ENCODE measurements at regions not wholly inside any gene's neighbourhood (a gene's known extent, or its start where the extent isn't known, plus 50 kb on each side); places are given as distances from the start of the nearest gene placed in this dataset.

DNA sequence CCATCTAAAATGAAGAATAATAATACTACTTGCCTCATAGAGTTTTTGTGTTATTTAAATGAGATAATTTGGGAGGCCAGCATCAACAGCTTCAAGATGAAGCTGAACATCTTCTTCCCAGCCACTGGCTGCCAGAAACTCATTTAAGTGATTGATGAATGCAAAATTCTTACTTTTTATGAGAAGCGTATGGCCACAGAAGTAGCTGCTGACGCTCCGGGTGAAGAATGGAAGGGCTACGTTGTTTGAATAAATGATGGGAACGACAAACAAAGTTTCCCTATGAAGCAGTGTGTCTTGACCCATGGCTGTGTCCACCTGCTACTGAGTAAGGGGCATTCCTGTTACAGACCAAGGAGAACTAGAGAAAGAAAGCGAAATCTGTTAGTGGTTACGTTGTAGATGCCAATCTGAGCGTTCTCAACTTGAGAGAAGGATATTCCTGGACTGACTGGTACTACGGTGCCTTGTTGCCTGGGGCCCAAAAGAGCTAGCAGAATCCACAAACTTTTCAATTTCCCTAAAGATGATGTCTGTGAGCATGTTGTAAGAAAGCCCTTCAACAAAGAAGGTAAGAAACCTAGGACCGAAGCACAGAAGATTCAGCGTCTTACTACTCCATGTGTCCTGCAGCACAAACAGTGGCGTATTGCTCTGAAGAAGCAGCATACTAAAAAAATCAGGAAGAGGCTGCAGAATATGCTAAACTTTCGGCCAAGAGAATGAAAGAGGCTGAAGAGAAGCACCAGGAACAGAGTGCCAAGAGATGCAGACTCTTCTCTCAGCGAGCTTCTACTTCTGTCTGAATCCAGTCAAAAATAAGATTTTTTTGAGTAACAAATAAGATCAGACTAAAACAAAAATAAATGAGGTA, 100.0 kb upstream of the LRIG3 start:
- TF ChIP-seq, protein P1, sequence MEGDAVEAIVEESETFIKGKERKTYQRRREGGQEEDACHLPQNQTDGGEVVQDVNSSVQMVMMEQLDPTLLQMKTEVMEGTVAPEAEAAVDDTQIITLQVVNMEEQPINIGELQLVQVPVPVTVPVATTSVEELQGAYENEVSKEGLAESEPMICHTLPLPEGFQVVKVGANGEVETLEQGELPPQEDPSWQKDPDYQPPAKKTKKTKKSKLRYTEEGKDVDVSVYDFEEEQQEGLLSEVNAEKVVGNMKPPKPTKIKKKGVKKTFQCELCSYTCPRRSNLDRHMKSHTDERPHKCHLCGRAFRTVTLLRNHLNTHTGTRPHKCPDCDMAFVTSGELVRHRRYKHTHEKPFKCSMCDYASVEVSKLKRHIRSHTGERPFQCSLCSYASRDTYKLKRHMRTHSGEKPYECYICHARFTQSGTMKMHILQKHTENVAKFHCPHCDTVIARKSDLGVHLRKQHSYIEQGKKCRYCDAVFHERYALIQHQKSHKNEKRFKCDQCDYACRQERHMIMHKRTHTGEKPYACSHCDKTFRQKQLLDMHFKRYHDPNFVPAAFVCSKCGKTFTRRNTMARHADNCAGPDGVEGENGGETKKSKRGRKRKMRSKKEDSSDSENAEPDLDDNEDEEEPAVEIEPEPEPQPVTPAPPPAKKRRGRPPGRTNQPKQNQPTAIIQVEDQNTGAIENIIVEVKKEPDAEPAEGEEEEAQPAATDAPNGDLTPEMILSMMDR (IDR thresholded peaks at IDR 0.05): no peak
- no peak for TF ChIP-seq EP300 (IDR thresholded peaks at IDR 0.05)
- no peak for TF ChIP-seq POLR2A (IDR thresholded peaks at IDR 0.05)
- Histone ChIP-seq H3K4me1 (ENCODE audit: insufficient read depth) (no peaks in the 10 kb centered on the region), H3K4me3 (no peak overlapping the region), H3K9me3 (no peaks in the 10 kb centered on the region), H3K27ac (no peak overlapping the region), H3K36me3 (no peaks in the 10 kb centered on the region), H3K27me3 (no peaks in the 10 kb centered on the region)
- DNase-seq: no peak
- intact Hi-C loops (cut with DNase I): no loop called here
- 93 to 95% (median 94%) methylated on average over 14 of the region's 14 CpGs for WGBS, 3 donors

DNA sequence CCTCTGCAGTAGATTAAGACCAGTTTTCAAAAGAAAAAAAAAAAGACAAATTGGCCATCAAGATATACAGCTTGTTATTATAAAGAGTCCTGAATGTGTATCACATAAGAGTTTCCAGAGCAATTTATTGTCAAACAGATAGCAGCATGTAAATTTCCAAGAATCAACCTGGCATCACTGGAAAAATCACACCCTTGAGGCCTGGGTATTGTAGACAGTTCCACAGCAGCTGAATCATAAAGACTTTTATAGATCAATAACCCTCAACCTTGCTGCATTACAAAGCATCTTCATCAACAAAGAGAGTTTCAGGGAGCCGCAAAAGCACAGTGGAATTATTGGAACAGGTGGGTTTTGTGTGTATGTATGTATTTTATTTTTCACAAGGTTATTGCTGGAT, 94.6 kb upstream of the LRIG3 start:
- H3K27me3 ChIP-seq: no peaks in the 10 kb centered on the region
- intact Hi-C loops (cut with DNase I): no loop called here
- TF ChIP-seq EP300 (IDR thresholded peaks at IDR 0.05) (no peak), POLR2A (IDR thresholded peaks at IDR 0.05) (no peak)
- TF ChIP-seq, protein P1 (IDR thresholded peaks at IDR 0.05): no peak
- no peak overlapping the region for H3K4me3 ChIP-seq
- DNase-seq: no peak
- no peaks in the 10 kb centered on the region for H3K4me1 ChIP-seq (ENCODE audit: insufficient read depth)
- H3K9me3 ChIP-seq: no peaks in the 10 kb centered on the region
- WGBS, 3 donors: 93 to 98% (median 95%) methylated on average over 1 of the region's 1 CpG
- H3K27ac ChIP-seq: no peak overlapping the region
- H3K36me3 ChIP-seq: no peaks in the 10 kb centered on the region

DNA sequence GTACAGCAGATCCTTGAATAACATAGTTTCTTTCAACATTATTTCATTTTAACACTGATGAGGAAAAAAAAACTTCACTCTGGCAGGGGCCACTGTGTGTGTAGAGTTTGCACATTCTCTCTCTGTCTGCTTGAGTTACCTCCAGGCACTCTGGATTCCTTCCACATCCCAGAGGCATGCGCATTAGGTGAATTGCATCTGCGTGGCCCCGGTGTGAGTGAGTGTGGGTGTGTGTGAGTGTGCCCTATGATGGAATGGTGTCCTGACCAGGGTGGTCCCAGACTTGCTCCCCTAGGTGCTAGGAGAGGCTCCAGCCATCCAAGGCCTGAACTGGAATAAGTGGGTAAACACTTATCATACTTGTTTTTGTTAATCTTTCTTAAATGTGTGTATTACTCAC, 90.6 kb upstream of the LRIG3 start:
- no peaks in the 10 kb centered on the region for H3K27me3 ChIP-seq
- DNase-seq: no peak
- H3K9me3 ChIP-seq: no peaks in the 10 kb centered on the region
- TF ChIP-seq POLR2A (IDR thresholded peaks at IDR 0.05) (no peak), EP300 (IDR thresholded peaks at IDR 0.05) (no peak)
- TF ChIP-seq, protein P1 (IDR thresholded peaks at IDR 0.05): no peak
- H3K27ac ChIP-seq: no peak overlapping the region
- H3K4me1 ChIP-seq (ENCODE audit: insufficient read depth): no peaks in the 10 kb centered on the region
- H3K36me3 ChIP-seq: no peaks in the 10 kb centered on the region
- no peak overlapping the region for H3K4me3 ChIP-seq
- 75 to 93% (median 90%) methylated on average over 3 of the region's 3 CpGs for WGBS, 3 donors
- intact Hi-C loops (cut with DNase I): no loop called here

DNA sequence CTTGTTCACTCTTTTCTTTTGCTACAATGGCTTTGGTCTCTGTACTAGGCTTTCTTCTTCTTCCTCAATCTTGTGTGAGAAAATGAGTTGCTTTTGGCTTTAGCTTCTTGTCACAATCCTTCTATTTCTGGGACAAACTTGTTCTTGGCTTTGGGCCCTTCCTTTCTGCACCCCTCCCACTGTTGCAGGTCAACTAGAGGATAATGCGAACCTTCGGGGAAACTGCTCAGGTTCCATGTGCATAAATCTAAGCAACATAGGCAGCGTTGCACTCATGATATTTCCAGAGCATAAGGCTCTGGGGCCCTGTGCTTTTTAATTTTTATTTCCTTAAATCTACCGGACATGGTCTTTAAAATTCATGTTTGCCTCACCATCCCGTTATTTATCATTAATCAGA, 89.8 kb upstream of the LRIG3 start:
- intact Hi-C loops (cut with DNase I): no loop called here
- no peak for DNase-seq
- 83 to 93% (median 91%) methylated on average over 5 of the region's 5 CpGs for WGBS, 3 donors

More for the DNA sequence above, 89.8 kb upstream of the LRIG3 start:
- no peak for TF ChIP-seq POLR2A (IDR thresholded peaks at IDR 0.05)
- TF ChIP-seq, protein P1 (IDR thresholded peaks at IDR 0.05): no peak
- TF ChIP-seq EP300 (IDR thresholded peaks at IDR 0.05): no peak
- no peaks in the 10 kb centered on the region for H3K9me3 ChIP-seq
- H3K27me3 ChIP-seq: no peaks in the 10 kb centered on the region
- H3K27ac ChIP-seq: no peak overlapping the region
- no peaks in the 10 kb centered on the region for H3K36me3 ChIP-seq
- no peaks in the 10 kb centered on the region for H3K4me1 ChIP-seq (ENCODE audit: insufficient read depth)
- H3K4me3 ChIP-seq: no peak overlapping the region

Data from ovary (tissue), 7 donors.